Ammon's horn (tissue), 1 donor: ENCODE measurements at regions not wholly inside any gene's neighbourhood (a gene's known extent, or its start where the extent isn't known, plus 50 kb on each side); places are given as distances from the start of the nearest gene placed in this dataset.

Experiments
- DNase-seq: peaks from one replicate; pipeline ENCODE4 v3.0.0-alpha.2; 2016; ENCODE audit warnings: low spot score

GRCh38 chr3:110813541-110813940 is 258.1 kb upstream of the NECTIN3 start:
- DNase-seq, result no peak

- DNase-seq, result no peak
Observed at GRCh38 chr3:110814170-110815007, 257.2 kb upstream of the NECTIN3 start.

GRCh38 chr3:110815008-110815583 is 256.5 kb upstream of the NECTIN3 start:
- no peak for DNase-seq

GRCh38 chr3:110816008-110816407 is 255.6 kb upstream of the NECTIN3 start:
- DNase-seq, result no peak

GRCh38 chr3:110821586-110821985 is 250.0 kb upstream of the NECTIN3 start:
- DNase-seq, result no peak

GRCh38 chr3:110822971-110823370 is 248.6 kb upstream of the NECTIN3 start:
- no peak for DNase-seq

GRCh38 chr3:110846971-110847370 is 224.6 kb upstream of the NECTIN3 start:
- DNase-seq, result no peak

- no peak for DNase-seq
Observed at GRCh38 chr3:110849064-110849463, 222.6 kb upstream of the NECTIN3 start.

GRCh38 chr3:110851736-110852135 is 219.9 kb upstream of the NECTIN3 start:
- DNase-seq, result no peak

GRCh38 chr3:110855207-110855606 is 216.4 kb upstream of the NECTIN3 start:
- no peak for DNase-seq

GRCh38 chr3:110856916-110857315 is 214.7 kb upstream of the NECTIN3 start:
- no peak for DNase-seq

GRCh38 chr3:110858549-110858948 is 213.1 kb upstream of the NECTIN3 start:
- DNase-seq, result no peak

GRCh38 chr3:110859336-110859735 is 212.3 kb upstream of the NECTIN3 start:
- no peak for DNase-seq

GRCh38 chr3:110859993-110860392 is 211.6 kb upstream of the NECTIN3 start:
- DNase-seq, result no peak

- DNase-seq, result no peak
Observed at GRCh38 chr3:110865934-110866333, 205.7 kb upstream of the NECTIN3 start.

- DNase-seq, result no peak
Observed at GRCh38 chr3:110868106-110868505, 203.5 kb upstream of the NECTIN3 start.

- no peak for DNase-seq
Observed at GRCh38 chr3:110869736-110870135, 201.9 kb upstream of the NECTIN3 start.

- DNase-seq, result no peak
Observed at GRCh38 chr3:110871869-110872268, 199.7 kb upstream of the NECTIN3 start.

- no peak for DNase-seq
Observed at GRCh38 chr3:110878692-110879091, 192.9 kb upstream of the NECTIN3 start.

GRCh38 chr3:110881069-110881468 is 190.5 kb upstream of the NECTIN3 start:
- peak; percentile 66 for DNase-seq

- DNase-seq, result no peak
Observed at GRCh38 chr3:110886222-110886893, 185.3 kb upstream of the NECTIN3 start.

GRCh38 chr3:110887176-110887575 is 184.4 kb upstream of the NECTIN3 start:
- no peak for DNase-seq
